ENCODE measurements at regions not wholly inside any gene's neighbourhood (a gene's known extent, or its start where the extent isn't known, plus 50 kb on each side); places are given as distances from the start of the nearest gene placed in this dataset.
"Not testable (repeated sequence)": the region's sequence is repeated elsewhere in the genome, so short reads cannot be mapped to it uniquely, and the experiment has no call there.

DNA sequence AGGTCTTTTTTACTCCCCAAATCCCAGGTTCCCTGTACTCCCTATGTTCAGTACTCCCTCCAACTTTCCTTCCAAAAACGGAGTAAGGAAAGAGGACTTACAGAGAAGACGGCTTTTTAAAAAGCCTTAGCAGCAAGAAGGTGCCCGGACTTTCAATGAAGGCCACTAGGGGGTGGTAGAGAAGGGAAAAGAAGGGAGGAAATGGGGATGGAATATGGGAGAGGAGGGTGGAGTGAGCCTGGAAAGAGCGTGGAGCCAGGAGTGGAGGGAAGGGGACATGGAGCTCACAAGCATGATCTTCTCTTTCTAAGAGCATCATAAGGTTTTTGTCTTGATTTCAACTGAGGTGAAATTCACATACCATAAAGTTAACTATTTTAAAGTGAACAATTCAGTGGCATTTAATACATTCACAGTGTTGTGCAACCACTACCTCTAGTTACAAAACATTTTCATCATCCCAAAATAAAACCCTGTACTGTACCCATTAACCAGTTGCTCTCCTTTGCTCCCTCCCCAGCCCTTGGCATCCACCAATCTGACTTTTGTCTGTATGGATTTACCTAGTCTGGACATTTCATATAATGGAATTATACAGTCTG lies 129.9 kb downstream of the ZNF281 start:
- DNase-seq, result peak; percentile 17

DNA sequence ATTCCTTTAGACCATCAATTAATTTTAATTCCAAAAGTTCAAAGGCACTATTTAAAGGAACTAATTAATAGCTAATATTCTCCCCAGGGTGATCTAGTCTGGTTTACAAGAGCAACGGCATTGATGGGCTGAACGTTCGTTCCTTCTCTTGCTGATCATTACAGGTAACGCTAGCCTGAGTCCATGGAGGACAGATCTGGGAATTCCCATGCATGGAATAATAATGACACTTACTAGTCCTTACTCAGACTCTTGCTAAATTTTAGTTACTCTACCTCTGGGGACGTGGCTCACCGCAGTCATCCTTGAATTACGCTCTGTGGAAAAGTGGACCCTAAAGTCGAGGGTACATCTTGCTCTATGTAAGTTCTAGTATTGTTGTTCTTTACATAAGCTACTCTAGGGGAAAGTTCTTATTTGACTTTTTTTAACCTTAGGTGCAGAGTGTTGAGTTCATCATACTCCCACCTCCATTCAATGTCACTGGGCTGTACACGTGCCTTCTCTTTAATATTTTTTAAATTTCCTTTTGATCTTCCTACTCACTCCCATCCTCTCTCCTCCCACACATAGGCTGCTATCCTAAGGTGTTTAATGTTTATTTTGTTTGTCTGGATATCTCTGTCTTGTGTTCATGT lies 133.9 kb downstream of the ZNF281 start:
- no peak for DNase-seq

DNA sequence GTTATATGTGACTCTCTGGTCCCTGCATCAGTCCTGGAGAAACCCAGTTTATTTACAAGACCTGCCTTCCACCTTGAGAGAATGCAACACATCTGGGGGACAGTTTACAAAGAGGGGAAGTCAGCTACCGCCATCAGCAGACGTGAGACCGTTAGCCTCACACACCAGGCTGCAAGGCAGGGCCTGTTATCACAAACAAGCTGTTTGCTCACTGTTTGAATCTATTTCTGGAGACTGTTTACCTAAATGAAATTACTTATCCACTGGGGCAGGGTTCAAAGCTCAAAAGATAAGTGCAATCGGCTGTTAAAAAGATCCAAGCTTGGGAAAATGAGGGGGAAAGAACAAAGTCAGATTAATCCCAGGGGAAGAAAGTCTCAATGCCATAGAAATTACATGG lies 134.4 kb downstream of the ZNF281 start:
- no peak for DNase-seq

DNA sequence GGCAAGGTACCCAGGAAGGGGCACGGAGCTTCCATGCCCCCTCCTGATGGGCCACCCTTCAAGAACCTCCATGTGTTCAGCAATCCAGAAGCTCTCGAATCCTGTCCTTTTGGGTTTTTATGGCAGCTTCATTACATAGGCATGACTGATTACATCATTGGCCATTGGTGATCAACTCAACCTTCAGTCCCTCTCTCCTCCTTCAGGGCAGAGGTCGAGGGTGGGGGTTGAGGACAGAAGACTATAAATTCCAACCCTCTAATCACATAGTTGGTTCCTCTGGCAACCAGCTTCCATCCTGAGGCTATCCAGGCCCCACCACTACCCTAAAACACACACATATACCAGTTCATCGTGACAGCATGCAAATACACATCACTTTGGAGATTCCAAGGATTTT lies 135.7 kb downstream of the ZNF281 start:
- DNase-seq, result no peak

DNA sequence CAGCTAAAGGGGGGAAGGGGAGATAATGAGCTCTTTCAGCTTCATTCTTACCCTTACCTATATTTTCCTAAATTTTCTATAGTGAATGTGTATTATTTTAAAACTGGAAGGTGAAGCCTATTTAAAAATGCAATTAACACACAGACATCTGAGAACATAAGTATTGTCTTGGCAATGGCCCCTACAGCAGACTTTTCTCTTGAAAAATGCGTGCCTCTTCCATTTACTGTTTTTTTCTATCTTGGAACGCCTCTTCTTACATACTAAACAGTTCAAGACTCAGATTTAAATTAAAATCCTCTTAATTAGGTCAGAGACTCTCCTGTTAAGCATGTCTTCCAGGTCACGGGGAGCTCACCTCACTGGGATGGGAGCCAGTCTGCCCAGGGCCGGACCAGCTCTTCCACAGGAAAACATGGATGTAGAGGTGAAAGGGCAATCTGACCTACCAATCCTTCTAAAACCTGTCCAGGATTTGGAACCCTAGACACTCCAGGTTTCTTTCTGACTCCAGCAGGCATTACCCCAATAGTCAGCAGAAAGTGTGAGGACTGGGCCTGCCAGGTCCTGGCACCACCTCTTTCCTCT lies 137.3 kb downstream of the ZNF281 start:
- no peak for DNase-seq

DNA sequence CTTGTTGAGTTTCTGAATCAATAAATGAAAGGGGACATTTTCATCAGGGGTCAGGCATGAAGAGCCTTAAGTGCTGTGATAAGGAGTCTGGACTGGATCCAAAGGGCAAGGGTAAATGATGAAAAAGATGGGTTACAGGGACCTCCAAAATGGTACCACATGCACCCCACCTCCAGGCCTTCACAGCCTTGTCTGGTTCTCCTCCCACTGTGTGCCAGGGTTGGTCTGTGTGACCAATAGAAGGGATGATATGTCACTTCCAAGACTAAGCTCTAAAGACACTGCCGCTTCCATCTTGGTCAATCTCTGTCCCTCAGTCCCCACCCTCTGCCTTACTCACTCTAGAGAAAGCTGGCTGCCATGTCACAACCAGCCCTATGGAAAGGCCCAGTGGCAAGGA lies 140.6 kb downstream of the ZNF281 start:
- DNase-seq, result no peak

DNA sequence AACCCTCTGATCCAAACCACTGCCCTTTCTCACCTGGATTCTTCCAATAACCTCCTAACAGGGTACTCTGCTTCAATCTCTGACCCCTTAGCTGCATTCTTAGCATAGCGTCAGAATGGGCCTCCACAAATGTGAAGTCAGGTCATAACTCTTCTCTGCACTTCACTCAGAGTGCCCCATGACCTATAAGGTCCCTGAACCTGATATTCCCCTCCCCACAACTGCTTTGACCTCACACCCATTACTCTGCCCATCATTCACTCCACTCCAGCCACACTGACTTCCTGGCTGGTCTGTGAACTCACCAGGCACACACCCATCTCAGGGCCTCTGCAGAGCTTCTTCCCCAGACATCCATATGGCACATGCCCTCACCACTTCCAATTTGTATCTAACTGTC lies 141.9 kb downstream of the ZNF281 start:
- no peak for DNase-seq

DNA sequence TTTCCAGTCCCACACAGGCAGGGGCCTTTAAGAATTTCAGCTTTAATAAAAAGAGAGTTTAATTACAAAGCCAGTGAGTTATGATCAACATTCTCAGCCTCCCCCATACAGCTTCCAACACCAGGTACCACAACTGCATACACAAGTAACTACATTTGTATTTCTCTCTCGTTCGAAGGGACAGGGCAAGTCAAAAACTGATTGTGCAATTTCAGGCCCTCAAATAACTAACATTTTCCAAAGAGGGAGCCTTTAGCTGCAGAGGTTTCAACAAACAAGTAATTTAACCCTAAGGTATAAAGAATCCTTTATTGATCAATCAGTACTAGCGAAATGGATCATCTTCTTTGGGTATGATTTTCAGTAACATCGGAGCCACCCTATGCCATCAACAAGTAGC lies 142.4 kb downstream of the ZNF281 start:
- DNase-seq, result no peak

DNA sequence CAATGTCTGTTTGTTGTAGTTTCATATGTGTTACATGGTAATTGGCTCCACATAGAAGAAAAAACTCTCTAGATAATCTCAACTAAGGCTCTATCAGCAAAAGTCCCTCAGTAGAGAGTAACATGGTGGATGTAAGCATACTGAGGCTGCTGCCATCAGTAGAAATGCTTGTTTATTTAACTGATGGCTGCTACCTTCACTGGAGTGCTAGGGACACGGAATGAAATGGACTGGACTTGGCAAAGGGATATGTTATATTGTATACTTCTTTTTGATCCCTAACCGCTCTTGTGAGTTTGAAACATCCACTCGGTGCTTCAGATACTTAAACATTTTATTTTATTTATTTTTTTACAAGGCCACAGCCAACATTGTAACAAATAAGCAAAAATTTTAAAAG lies 143.0 kb downstream of the ZNF281 start:
- no peak for DNase-seq

DNA sequence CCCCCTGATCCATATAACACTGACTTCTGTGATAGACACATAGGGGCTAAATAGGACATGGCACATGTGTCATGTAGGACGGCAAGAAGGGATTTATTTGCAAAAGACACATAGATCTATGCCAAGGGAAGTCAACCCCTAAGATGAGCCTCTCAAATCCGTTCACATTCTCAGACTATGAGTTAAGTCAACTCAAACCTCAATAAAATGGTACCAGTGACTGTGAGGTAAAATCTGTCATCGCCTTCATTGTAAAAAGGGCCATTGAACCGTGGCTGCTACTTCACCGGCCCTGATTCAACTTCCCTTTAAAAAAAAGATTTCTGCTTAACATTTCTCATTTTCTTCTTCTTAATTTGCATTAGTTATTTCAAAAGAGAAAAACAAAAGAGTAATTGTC lies 144.0 kb downstream of the ZNF281 start:
- DNase-seq, result no peak

DNA sequence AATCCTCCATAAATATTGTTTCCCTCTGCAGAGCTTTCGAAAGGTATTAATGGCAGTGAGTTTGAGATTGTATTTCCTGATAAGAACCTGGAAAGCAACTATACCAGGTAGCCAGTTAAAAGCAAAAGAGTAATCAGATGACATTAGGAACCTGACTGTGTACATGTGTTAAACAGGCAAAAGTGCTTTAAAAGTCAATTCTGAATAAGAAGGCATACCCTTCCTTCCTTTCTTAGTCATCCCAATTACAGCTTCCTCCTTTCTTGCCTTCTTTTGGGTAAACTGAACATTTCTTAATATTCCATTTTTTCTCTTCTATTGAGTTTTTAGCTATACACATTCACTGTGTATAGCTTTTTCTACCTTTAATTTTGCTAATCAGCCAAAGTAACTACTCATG lies 144.7 kb downstream of the ZNF281 start:
- DNase-seq, result no peak

DNA sequence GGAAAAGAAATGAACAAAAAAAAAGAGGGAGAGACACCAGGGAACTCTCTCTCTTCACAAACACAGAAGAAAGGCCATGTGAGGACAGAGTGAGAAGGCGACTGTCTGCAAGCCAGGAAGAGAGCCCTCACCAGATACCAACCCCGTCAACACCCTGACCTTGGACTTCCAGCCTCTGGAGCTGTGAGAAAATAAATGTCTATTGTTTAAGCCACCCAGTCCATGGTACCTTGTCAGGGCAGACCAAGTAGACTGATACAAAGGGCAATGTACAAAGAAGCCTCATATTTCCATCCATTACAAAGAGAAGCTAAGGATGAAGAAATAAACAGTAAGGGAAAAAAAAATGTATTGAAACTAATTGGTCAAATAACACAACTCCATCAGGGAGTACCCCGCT lies 146.6 kb downstream of the ZNF281 start:
- no peak for DNase-seq

DNA sequence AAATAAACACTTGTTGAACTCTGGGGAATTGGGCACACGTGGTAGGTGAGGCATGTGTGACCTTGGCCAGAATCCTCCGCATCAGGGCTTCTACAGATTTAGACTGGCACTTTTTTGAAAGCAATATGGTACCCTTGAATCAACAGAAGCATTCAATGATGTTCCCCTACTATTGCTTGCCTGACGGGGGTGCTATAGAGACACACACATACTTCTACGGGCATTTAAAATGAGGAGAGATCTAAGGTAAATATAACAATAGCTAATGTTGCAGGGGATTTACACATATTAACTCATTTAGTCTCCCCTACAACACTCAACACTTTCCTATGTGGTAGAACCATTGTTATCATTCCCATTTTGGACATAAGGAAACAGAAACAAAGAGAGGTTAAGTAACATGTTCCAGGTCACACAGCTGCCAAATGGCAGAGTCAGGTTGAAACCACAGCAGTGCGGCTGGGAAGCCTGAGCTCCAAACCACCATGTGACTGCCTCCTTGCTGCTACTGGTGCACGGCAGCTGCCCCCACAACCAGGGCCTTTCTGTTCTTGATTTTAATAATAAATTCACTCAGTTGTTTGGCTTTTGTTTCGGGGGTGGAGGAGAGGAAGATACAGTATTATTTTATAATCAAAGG lies 147.4 kb downstream of the ZNF281 start:
- DNase-seq, result no peak

DNA sequence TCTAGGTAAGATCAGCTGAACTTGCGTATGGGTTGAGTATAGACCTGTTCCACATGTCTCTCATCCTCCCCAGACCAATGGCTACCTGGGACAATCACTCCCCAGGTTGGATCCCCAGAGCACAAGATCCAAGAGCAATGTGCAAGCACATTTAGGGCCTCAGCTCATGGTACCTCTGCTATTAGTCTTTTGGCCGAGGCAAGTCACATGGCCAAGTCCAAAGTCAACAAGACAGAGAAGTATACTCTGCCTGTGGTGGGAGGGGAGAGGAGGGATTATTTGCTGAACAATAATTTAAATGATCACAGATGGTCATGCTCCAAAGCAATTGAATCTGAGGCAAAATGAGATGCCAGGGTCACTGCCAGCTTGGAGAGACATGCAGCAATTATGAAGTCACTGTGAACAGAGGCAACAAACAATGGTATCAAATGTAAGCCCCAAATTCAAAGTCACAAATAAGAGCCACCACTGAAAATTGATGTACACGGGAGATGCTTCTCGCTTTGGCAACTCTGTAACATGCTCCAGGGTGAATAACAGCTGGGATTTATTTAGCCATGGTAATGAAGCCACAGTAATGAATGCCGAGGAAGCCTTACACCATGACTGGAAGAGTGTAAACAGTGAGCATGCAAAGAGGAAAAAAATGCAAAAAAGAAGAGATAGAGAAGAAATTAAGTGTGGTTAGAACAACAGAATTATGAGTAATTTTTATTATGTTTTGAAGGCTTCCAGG lies 149.1 kb downstream of the ZNF281 start:
- DNase-seq, result peak; percentile 12

DNA sequence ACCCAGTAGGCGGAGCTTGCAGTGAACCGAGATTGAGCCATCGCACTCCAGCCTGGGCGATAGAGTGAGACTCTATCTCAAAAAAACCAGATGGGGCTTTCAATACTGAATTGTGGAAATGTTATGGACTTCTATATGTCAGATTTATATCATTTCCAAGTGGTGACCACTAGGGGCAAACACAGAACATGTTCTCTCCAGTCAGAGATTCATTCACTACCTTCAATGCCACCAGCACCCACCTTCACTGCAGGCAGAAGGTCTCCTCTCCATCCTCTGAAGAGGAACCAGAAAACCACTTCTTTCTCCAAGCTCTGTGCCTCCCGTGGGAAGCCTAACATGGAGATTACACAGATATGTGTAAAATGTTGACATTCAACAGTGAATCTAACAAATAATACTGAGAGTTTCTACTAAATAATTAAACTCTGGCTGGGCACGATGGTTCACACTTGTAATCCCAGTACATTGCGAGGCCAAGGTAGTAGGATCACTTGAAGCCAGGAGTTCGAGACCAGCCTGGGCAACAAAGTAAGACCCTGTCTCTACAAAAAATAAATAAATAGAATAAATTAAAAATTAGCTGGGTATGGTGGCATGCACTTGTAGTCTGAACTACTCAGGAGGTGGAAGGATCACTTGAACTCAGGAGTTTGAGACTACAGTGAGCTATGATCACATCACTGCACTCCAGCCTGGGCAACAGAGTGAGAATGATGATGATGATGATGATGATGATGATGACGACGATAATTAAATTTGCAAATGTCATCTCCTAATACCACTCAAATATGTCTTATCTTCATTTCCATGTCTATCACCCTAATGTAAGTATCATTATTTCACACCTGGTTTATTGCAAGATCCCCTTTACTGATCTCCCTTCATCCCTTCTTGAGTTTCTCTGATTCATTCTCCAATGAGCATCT lies 151.1 kb downstream of the ZNF281 start:
- peak; percentile 28 for DNase-seq

DNA sequence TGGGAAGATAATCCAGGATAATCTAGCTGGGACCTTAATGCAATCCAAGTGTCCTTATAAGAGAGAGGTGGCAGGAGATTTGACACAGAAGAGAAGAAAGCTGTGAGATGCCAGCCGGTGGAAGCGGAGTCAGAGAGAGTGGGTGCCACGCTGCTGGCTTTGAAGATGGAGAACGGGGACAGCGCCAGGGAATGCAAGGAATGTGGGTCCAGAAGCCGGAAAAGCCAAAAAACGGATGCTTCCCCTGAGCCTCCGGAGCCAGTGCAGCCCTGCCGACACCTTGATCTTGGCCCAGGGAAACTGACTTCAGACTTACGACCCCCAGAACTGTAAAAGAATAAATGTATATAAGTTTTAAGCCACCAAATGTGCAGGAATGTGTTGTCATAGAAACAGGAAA lies 152.6 kb downstream of the ZNF281 start:
- DNase-seq, result no peak

DNA sequence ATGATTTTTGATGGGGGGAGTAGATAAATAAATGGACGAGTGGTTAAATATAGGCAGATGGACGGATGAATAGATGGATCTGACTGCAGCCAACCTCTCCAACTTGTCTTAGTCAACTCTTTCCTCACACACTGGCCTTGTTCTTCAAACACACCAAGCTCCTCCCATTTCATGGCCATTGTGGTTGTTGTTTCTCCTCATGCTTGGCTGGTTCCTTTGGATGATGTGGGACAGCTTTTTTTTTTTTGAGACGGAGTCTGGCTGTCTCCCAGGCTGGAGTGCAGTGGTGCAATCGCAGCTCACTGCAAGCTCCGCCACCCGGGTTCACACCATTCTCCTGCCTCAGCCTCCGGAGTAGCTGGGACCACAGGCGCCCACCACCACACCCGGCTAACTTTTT lies 155.2 kb downstream of the ZNF281 start:
- not testable (repeated sequence) for DNase-seq

DNA sequence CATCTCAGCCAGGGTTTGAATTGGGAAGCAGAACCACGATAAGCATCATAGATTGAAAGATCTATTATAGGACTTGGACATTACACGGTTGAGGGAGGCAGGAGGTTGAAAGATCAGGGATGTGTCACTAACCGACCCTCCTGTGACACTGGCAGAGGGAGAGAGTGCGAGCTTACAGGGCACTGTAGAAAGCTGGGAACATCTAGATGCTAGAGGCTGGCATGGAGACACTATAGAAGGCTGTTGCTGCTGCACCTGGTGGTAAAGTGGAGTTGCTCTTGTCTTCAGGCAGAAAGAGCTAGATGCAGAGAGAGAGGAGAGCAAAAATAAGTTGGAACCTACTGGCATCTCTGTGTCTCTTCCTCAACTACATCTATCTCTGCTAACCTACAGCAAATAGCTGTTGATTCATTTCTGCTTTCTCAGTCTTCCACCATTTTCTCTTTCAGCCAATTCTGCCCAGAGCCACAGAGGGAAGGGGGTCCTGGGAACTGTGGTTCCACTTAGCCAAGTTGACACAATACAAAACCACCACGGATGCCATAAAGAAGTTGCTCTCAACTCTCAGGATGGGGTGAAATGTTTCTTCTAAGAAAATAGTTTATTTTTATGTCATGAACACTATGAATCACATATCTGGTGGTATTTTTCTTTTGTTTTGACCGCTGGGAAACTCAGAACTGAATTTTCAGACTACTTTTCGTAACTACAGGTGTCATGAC lies 155.9 kb downstream of the ZNF281 start:
- DNase-seq, result no peak

DNA sequence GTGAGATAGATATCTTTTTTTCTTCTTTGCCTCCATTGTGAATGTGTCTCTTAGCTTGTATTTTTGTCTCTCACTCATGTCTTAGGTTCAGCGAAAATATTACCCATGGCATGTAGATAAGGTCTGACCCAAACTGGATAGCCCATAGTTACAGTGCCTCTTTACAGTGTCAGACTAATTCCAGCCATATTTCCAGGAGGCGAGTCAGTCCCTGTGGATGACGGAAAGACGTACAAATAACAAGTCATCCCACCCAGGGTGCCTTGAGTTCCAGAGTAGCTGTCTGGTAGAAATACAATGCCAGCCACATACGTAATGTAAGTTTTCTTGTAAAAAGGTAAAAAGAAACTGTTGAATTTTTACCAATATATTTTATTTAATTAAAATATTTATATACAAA lies 157.3 kb downstream of the ZNF281 start:
- DNase-seq, result no peak

DNA sequence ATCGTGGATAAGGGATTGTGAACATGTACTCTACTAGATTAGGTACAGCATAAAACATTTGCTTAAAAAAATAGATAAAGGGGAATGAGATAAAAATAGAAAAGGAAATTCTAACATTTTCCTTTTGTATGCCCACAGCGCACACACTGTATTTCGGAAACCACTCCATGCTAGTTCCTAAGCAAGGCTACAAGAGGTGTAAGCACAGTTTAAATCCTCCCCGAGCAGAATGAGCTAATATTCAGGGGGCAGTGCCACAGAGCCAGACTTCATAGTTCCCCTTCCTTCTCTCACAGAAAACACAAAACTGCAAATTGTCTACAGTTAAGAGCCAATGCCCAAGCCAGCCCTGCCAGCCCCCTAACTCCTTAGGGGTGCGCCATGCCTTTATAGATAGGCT lies 159.4 kb downstream of the ZNF281 start:
- no peak for DNase-seq

DNA sequence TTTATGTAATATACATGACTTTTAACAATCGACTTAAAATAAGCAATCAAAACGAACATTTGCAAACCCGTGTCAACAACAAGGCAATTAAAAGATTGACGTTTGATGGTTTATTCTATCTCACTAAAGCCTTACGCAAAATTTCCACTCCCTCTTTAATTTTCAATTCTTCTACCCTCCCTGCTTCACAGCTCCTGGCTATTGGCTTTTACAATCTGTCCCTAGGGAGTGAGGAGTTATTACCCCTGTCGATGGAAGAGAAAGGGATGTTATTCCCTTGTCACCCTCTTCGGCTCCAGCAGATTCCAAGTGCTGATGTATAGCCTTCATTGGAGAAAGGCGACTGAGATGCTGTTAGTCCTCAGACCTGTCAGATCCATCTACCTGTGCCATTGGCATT lies 161.3 kb downstream of the ZNF281 start:
- no peak for DNase-seq

DNA sequence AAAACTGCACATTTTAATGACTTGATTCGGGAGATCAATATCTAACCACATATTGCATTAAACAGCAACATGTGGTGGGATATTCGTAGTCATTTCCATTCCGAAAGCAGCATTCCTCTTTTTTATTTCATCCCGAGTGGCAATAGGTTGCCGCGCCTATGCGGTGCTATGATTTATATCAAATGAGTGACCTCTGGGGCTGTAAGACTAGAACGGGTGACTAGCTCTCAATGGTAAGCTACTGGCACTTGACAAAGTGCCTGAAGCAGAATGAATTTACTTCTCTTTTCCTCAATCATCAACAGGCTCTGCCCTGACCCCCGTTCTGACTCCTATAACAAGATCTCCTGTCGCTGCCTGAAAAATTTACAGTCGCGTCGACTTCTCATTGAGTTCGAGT lies 162.3 kb downstream of the ZNF281 start:
- DNase-seq, result no peak

All from COR-L47 (cell line).